ENCODE measurements at regions not wholly inside any gene's neighbourhood (a gene's known extent, or its start where the extent isn't known, plus 50 kb on each side); places are given as distances from the start of the nearest gene placed in this dataset.

DNA sequence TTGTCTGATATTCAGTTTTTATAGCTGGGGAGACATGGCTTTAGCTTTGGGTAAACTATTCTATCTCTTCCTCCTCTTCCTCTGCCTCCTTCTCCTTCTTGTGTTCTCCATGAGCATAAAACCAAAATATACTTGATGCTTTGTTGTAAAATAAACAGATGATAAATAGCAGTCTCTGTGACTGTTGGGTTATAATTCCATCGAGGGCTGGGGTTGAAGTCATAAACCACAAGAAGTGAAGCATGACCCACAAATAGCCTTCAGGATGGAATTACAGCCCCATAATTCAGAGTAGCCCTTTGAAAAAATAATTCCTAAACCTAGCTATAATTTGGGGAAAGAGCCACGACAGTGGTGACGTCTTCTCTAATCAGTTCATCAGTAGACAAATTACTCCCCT is 177.7 kb downstream of the SNX19 start:
- ChIA-PET CTCF (interaction anchor here (0.7 to 2.3 kb wide), 5 partner anchors 22 to 304 kb away, joined by 3 to 6 read pairs (median 5); no protein-coding TSS in a partner anchor), POLR2A (no interaction called here)
- DNase-seq (ENCODE audit: low read depth, low spot score): no peak
- TF ChIP-seq CTCF (IDR thresholded peaks at IDR 0.05; ENCODE audit: insufficient read depth, low read length, missing control alignments): no peak
- no peak overlapping the region for H3K4me3 ChIP-seq (ENCODE audit: low read depth, low read length)

GRCh38 chr11:130740819-130741218 is 175.5 kb downstream of the SNX19 start:
- CTCF ChIA-PET: interaction anchor here (0.9 kb wide), 1 partner anchor 31 kb away, joined by 3 read pairs; no protein-coding TSS in a partner anchor
- TF ChIP-seq CTCF (IDR thresholded peaks at IDR 0.05; ENCODE audit: insufficient read depth, low read length, missing control alignments): no peak
- no peak for DNase-seq (ENCODE audit: low read depth, low spot score)
- no peak overlapping the region for H3K4me3 ChIP-seq (ENCODE audit: low read depth, low read length)
- POLR2A ChIA-PET: no interaction called here

DNA sequence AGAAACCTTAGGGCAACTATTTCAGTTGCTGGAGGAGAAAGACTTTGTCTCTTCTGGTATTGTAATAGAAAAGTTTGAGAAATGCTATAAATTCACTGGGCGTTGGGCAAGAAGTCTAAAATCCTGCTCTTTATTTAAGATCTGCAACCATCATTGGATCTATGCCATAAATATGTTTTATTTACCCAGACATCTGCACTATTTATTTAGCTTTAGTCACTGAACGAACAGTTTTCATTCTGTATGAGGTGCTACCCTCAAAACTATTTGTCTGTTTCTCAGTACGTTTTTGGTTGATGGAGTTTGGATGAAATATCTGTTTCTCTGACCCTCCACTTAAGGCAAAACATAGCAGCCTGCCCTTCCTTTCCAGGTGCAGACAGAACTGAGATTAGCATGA is 171.5 kb downstream of the SNX19 start:
- ChIA-PET CTCF (interaction anchor here (0.8 to 1.1 kb wide), 2 partner anchors 85 to 310 kb away, joined by 3 read pairs; no protein-coding TSS in a partner anchor), POLR2A (no interaction called here)
- no peak for TF ChIP-seq CTCF (IDR thresholded peaks at IDR 0.05; ENCODE audit: insufficient read depth, low read length, missing control alignments)
- DNase-seq (ENCODE audit: low read depth, low spot score): no peak
- H3K4me3 ChIP-seq (ENCODE audit: low read depth, low read length): no peak overlapping the region

DNA sequence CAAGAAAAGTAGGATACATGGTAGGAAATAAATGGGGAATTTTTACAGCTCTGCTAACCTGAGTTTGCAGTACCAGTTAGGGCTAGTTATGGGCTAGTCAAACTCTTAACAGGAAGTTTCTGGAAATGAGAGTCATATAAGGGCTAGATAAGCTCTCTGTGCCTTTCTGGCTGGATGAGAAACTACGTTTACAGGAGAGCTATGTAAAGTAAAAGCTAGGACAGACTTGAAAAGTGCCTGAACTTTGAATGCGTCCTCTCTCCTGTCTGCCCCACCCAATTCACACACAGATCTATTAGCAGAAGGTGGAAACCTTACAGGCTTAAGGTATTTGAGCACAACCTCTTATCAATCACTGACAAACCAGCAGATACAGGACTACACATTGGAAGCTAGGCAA is 167.1 kb downstream of the SNX19 start:
- H3K4me3 ChIP-seq (ENCODE audit: low read depth, low read length): no peak overlapping the region
- no peak for TF ChIP-seq CTCF (IDR thresholded peaks at IDR 0.05; ENCODE audit: insufficient read depth, low read length, missing control alignments)
- no peak for DNase-seq (ENCODE audit: low read depth, low spot score)
- ChIA-PET CTCF (interaction anchor here (1.2 kb wide), 1 partner anchor 316 kb away, joined by 3 read pairs; no protein-coding TSS in a partner anchor), POLR2A (no interaction called here)

- ChIA-PET CTCF (interaction anchor here (0.9 to 2.3 kb wide), 3 partner anchors 22 to 54 kb away, joined by 3 to 6 read pairs (median 3); no protein-coding TSS in a partner anchor), POLR2A (no interaction called here)
- H3K4me3 ChIP-seq (ENCODE audit: low read depth, low read length): no peak overlapping the region
- DNase-seq (ENCODE audit: low read depth, low spot score): no peak
- TF ChIP-seq CTCF (IDR thresholded peaks at IDR 0.05; ENCODE audit: insufficient read depth, low read length, missing control alignments): no peak
Measured at GRCh38 chr11:130760515-130761125, 155.7 kb downstream of the SNX19 start.

DNA sequence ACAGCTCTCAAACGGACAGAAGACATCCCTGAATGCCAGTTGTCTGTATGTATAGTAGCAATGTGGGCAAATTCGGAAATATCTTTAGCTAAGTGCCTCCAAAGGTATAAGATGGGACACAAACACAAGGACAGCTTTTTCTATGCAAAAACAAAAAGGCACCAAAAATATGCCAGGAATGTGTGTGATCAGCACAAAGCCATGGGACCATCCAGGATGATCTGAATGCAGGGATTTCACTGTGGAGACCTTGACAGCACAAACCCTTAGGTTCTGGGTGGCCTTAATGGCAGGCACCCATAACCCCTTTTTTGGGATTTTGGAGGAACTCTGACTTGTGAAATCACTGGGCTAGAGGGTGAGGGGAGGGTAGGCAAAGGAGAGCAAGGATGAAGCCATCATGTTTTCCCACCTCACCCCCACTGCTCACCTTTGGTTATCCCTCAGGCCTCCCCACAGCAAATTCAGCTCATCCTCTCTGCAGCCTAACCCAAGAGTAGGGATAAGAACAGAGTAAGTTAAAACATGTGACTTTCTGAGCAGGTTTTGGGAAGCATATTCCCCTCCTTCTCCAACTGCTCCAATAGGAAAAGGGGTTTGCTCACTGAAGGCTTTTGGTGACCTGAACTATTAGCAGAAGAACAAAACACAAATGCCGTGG is 154.6 kb downstream of the SNX19 start:
- no peak overlapping the region for H3K4me3 ChIP-seq (ENCODE audit: low read depth, low read length)
- no peak for TF ChIP-seq CTCF (IDR thresholded peaks at IDR 0.05; ENCODE audit: insufficient read depth, low read length, missing control alignments)
- ChIA-PET POLR2A (no interaction called here), CTCF (interaction anchor here (0.9 to 2.3 kb wide), 2 partner anchors 23 to 53 kb away, joined by 3 to 6 read pairs; no protein-coding TSS in a partner anchor)
- DNase-seq (ENCODE audit: low read depth, low spot score): no peak
